Naive thymus-derived CD4-positive, alpha-beta T cell (primary cell): ENCODE measurements at regions not wholly inside any gene's neighbourhood (a gene's known extent, or its start where the extent isn't known, plus 50 kb on each side); places are given as distances from the start of the nearest gene placed in this dataset.

Experiments used
- ATAC-seq: fragments of 150-1000 bp; cut with Tn5 transposase; 2 replicates; pipeline ENCODE4 v1.10.0; 2021; ENCODE audit warnings: mild to moderate bottlenecking, moderate library complexity
- CTCF ChIA-PET: fragments of 350-600 bp; sonication (Branson Sonifier 250); formaldehyde crosslinking; loops from one replicate; lab custom pipeline; 2021; ENCODE audit warnings: antibody characterized with exemption; lab: Charles Lee
- POLR2A ChIA-PET: fragments of 350-600 bp; sonication (Branson Sonifier 250); formaldehyde crosslinking; loops from one replicate; lab custom pipeline; 2021; ENCODE audit warnings: antibody characterized with exemption, inconsistent platforms; lab: Charles Lee
- DNase-seq, 9 donors: peaks; one replicate each; pipeline versions ENCODE4 v3.0.0 to v3.0.0-alpha.2; 2020 to 2022; ENCODE audit warnings: mixed read lengths in 1 of 9
- H3K27ac ChIP-seq: one replicate; pipeline ENCODE4 v1.7.0; 2013; ENCODE audit warnings: mild to moderate bottlenecking, low read depth, low read length, moderate library complexity
- H3K27me3 ChIP-seq, 2 donors: one replicate each; pipeline ENCODE4 v1.7.0; 2013; ENCODE audit warnings: low read length in 2 of 2, mild to moderate bottlenecking in 2 of 2, moderate library complexity in 2 of 2; ENCODE audit not compliant: control insufficient read depth in 2 of 2, insufficient read depth in 2 of 2
- H3K36me3 ChIP-seq, 3 experiments: 1 replicate in 2 of 3; 2 replicates in 1 of 3; pipeline ENCODE4 v1.7.0; 2013; ENCODE audit warnings: low read length in 3 of 3, mild to moderate bottlenecking in 3 of 3, moderate library complexity in 1 of 3; ENCODE audit not compliant: insufficient read depth in 3 of 3, control insufficient read depth in 2 of 3
- H3K4me1 ChIP-seq, 2 donors: one replicate each; pipeline ENCODE4 v1.7.0; 2013; ENCODE audit warnings: low read length in 2 of 2, mild to moderate bottlenecking in 2 of 2, moderate library complexity in 1 of 2; ENCODE audit not compliant: control insufficient read depth in 2 of 2, insufficient read depth in 2 of 2
- H3K4me3 ChIP-seq: 2 replicates; pipeline ENCODE4 v1.7.0; 2013; ENCODE audit warnings: mild to moderate bottlenecking, low read length
- H3K9me3 ChIP-seq, 3 experiments: 1 replicate in 2 of 3; 2 replicates in 1 of 3; pipeline ENCODE4 v1.7.0; 2013; ENCODE audit warnings: low read length in 3 of 3; ENCODE audit not compliant: control insufficient read depth in 2 of 3
- H3K27ac Mint-ChIP-seq, 9 donors: one replicate each; pipeline ENCODE4 v1.8.0; 2020 to 2022; ENCODE audit warnings: mixed read lengths in 9 of 9, mild to moderate bottlenecking in 8 of 9, moderate library complexity in 5 of 9, inconsistent platforms in 2 of 9
- H3K27me3 Mint-ChIP-seq, 5 donors: one replicate each; pipeline ENCODE4 v1.8.0; 2021 to 2022; ENCODE audit warnings: mixed read lengths in 5 of 5, mild to moderate bottlenecking in 1 of 5
- H3K36me3 Mint-ChIP-seq, 5 donors: one replicate each; pipeline ENCODE4 v1.8.0; 2020 to 2022; ENCODE audit warnings: mixed read lengths in 5 of 5, mild to moderate bottlenecking in 3 of 5, inconsistent platforms in 1 of 5
- H3K4me1 Mint-ChIP-seq, 7 donors: one replicate each; pipeline ENCODE4 v1.8.0; 2020 to 2022; ENCODE audit warnings: mixed read lengths in 7 of 7, mild to moderate bottlenecking in 3 of 7, inconsistent platforms in 1 of 7
- H3K4me3 Mint-ChIP-seq, 10 donors: one replicate each; pipeline ENCODE4 v1.8.0; 2020 to 2022; ENCODE audit warnings: mild to moderate bottlenecking in 10 of 10, mixed read lengths in 10 of 10, moderate library complexity in 6 of 10, inconsistent platforms in 2 of 10
- H3K9me3 Mint-ChIP-seq, 11 donors: one replicate each; pipeline ENCODE4 v1.8.0; 2020 to 2022; ENCODE audit warnings: mixed read lengths in 11 of 11, mild to moderate bottlenecking in 4 of 11, inconsistent platforms in 1 of 11, moderate library complexity in 1 of 11
- intact Hi-C, 2 donors: fragments of 100-400 bp; cut with micrococcal nuclease; formaldehyde crosslinking; loops; one replicate each; pipeline ENCODE4 v1.15.1; 2023

DNA sequence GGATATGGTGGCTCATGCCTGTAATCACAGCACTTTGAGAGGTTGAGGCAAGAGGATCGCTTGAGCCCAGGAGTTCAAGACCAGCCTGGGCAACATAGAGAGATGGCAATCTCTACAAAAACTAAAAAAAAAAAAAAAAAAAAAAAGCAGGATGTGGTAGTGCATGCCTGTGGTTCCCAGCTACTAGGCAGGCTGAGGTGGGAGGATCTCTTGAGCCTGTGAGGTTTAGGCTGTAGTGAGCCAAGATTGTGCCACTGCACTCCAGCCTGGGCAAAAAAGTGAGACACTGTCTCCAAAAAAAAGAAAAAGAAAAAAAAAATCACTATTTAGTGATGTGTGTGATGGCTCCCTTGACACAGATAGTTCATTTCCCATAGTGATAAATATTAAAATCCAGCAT is 365.0 kb upstream of the NBEA start:
- no peaks in the 10 kb centered on the region for H3K27me3 ChIP-seq

GRCh38 chr13:34578471-34578870 is 363.6 kb upstream of the NBEA start:
- peaks cover 0 to 4% (median 0%) of the 10 kb centered on the region in 5 donors for H3K27me3 Mint-ChIP-seq
- no peaks in the 10 kb centered on the region for H3K36me3 ChIP-seq
- H3K27me3 ChIP-seq: no peaks in the 10 kb centered on the region
- POLR2A ChIA-PET: no interaction called here
- H3K4me1 Mint-ChIP-seq: no peaks in the 10 kb centered on the region
- ATAC-seq (no peak), DNase-seq (no peak)
- no peak overlapping the region for H3K4me3 ChIP-seq
- intact Hi-C loops: no loop called here
- H3K27ac Mint-ChIP-seq: no peak overlapping the region
- H3K27ac ChIP-seq: no peak overlapping the region
- no peaks in the 10 kb centered on the region for H3K9me3 ChIP-seq
- no peaks in the 10 kb centered on the region for H3K36me3 Mint-ChIP-seq
- peaks cover 0 to 4% (median 0%) of the 10 kb centered on the region in 11 donors for H3K9me3 Mint-ChIP-seq
- no peak overlapping the region for H3K4me3 Mint-ChIP-seq
- no peaks in the 10 kb centered on the region for H3K4me1 ChIP-seq
- CTCF ChIA-PET: no interaction called here

More for the DNA sequence above, 365.0 kb upstream of the NBEA start:
- Mint-ChIP-seq H3K4me1 (no peaks in the 10 kb centered on the region), H3K9me3 (peaks cover 0 to 3% (median 0%) of the 10 kb centered on the region in 11 donors), H3K27me3 (peaks cover 0 to 4% (median 0%) of the 10 kb centered on the region in 5 donors), H3K36me3 (no peaks in the 10 kb centered on the region), H3K4me3 (no peak overlapping the region), H3K27ac (no peak overlapping the region)
- H3K4me1 ChIP-seq: no peaks in the 10 kb centered on the region
- H3K4me3 ChIP-seq: no peak overlapping the region
- H3K36me3 ChIP-seq: no peaks in the 10 kb centered on the region
- CTCF ChIA-PET: no interaction called here
- DNase-seq (no peak), ATAC-seq (no peak)
- no peaks in the 10 kb centered on the region for H3K9me3 ChIP-seq
- no peak overlapping the region for H3K27ac ChIP-seq
- POLR2A ChIA-PET: no interaction called here
- intact Hi-C loops: no loop called here

DNA sequence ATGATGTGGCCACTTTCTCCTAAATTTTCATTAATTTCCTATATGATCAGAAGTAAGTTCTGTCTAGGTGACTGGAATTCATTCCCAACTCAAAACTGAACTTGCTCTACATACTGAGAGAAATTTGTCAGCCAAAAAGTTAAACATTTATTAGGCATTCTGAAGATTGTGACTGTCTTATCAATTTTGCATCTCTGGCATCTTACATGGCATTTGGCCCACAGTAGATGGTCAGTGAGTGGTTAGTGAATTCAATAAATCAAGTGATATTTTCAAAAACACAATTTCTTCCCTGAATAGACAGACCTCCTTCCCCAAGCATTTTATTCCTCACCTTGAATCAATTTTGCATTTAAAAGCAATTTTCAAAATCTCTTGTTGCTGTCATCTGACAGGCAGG is 363.2 kb upstream of the NBEA start:
- intact Hi-C loops: no loop called here
- no peak for DNase-seq
- peaks cover 0 to 4% (median 0%) of the 10 kb centered on the region in 5 donors for H3K27me3 Mint-ChIP-seq
- Histone ChIP-seq H3K4me3 (no peak overlapping the region), H3K27ac (no peak overlapping the region), H3K36me3 (no peaks in the 10 kb centered on the region), H3K9me3 (no peaks in the 10 kb centered on the region), H3K4me1 (no peaks in the 10 kb centered on the region), H3K27me3 (no peaks in the 10 kb centered on the region)
- no peak overlapping the region for H3K27ac Mint-ChIP-seq
- no peak overlapping the region for H3K4me3 Mint-ChIP-seq
- no peaks in the 10 kb centered on the region for H3K4me1 Mint-ChIP-seq
- peaks cover 0 to 4% (median 0%) of the 10 kb centered on the region in 11 donors for H3K9me3 Mint-ChIP-seq
- no peaks in the 10 kb centered on the region for H3K36me3 Mint-ChIP-seq
- ChIA-PET CTCF (no interaction called here), POLR2A (no interaction called here)
- ATAC-seq: no peak

- Mint-ChIP-seq H3K36me3 (no peaks in the 10 kb centered on the region), H3K4me1 (no peaks in the 10 kb centered on the region), H3K27ac (no peak overlapping the region), H3K27me3 (peaks cover 0 to 4% (median 0%) of the 10 kb centered on the region in 5 donors), H3K9me3 (peaks cover 0 to 12% (median 0%) of the 10 kb centered on the region in 11 donors), H3K4me3 (no peak overlapping the region)
- no peak for ATAC-seq
- H3K27me3 ChIP-seq: no peaks in the 10 kb centered on the region
- intact Hi-C loops: no loop called here
- CTCF ChIA-PET: no interaction called here
- POLR2A ChIA-PET: no interaction called here
- no peaks in the 10 kb centered on the region for H3K4me1 ChIP-seq
- no peaks in the 10 kb centered on the region for H3K36me3 ChIP-seq
- H3K27ac ChIP-seq: no peak overlapping the region
- H3K4me3 ChIP-seq: no peak overlapping the region
- H3K9me3 ChIP-seq: no peaks in the 10 kb centered on the region
- no peak for DNase-seq
Observed at GRCh38 chr13:34583181-34583580, 358.9 kb upstream of the NBEA start.

- Mint-ChIP-seq H3K9me3 (peaks cover 0 to 12% (median 0%) of the 10 kb centered on the region in 11 donors), H3K4me1 (peaks cover 0 to 2% (median 0%) of the 10 kb centered on the region in 7 donors), H3K4me3 (no peak overlapping the region), H3K36me3 (no peaks in the 10 kb centered on the region), H3K27ac (no peak overlapping the region), H3K27me3 (peaks cover 0 to 7% (median 0%) of the 10 kb centered on the region in 5 donors)
- Histone ChIP-seq H3K36me3 (no peaks in the 10 kb centered on the region), H3K27ac (no peak overlapping the region), H3K4me3 (no peak overlapping the region), H3K4me1 (no peaks in the 10 kb centered on the region), H3K27me3 (no peaks in the 10 kb centered on the region), H3K9me3 (no peaks in the 10 kb centered on the region)
- ATAC-seq (no peak), DNase-seq (no peak)
- intact Hi-C loops: no loop called here
- POLR2A ChIA-PET: no interaction called here
- CTCF ChIA-PET: interaction anchor here (0.7 kb wide), 1 partner anchor 96 kb away, joined by 3 read pairs; no protein-coding TSS in a partner anchor
Observed at GRCh38 chr13:34587576-34587975, 354.5 kb upstream of the NBEA start.

DNA sequence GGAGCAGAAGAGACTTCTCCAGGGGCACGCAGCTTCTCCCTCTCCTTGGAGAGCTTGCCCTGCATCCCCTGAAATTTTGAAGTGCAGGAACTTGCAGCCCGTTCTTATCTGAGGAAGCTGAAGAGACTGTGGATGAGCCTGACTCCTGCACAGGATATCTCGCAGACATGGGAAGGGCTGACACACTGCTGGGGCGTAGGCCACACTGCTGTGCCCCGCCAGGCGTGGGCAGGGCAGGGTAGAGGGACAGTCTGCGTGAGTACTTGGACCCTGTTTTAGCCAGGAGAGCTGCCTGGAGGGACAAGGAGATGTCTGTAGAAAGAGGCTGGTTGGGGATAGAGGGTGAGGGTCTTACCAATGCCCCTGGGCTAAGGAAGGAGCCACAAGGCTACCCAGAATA is 353.7 kb upstream of the NBEA start:
- no peaks in the 10 kb centered on the region for H3K36me3 Mint-ChIP-seq
- ATAC-seq: no peak

GRCh38 chr13:34589581-34589980 is 352.5 kb upstream of the NBEA start:
- Histone ChIP-seq H3K4me1 (no peaks in the 10 kb centered on the region), H3K4me3 (no peak overlapping the region), H3K27me3 (no peaks in the 10 kb centered on the region), H3K36me3 (no peaks in the 10 kb centered on the region), H3K9me3 (no peaks in the 10 kb centered on the region), H3K27ac (no peak overlapping the region)
- H3K27me3 Mint-ChIP-seq: peaks cover 0 to 7% (median 0%) of the 10 kb centered on the region in 5 donors
- H3K27ac Mint-ChIP-seq: no peak overlapping the region
- peaks cover 0 to 2% (median 0%) of the 10 kb centered on the region in 7 donors for H3K4me1 Mint-ChIP-seq
- DNase-seq (no peak), ATAC-seq (no peak)
- peaks cover 0 to 12% (median 2%) of the 10 kb centered on the region in 11 donors for H3K9me3 Mint-ChIP-seq
- ChIA-PET CTCF (no interaction called here), POLR2A (no interaction called here)
- no peak overlapping the region for H3K4me3 Mint-ChIP-seq
- intact Hi-C loops: no loop called here
- H3K36me3 Mint-ChIP-seq: no peaks in the 10 kb centered on the region

More for the DNA sequence above, 353.7 kb upstream of the NBEA start:
- no peak overlapping the region for H3K27ac ChIP-seq
- ChIA-PET POLR2A (no interaction called here), CTCF (no interaction called here)
- H3K4me3 ChIP-seq: no peak overlapping the region
- no peaks in the 10 kb centered on the region for H3K36me3 ChIP-seq
- DNase-seq: no peak
- H3K9me3 ChIP-seq: no peaks in the 10 kb centered on the region
- no peaks in the 10 kb centered on the region for H3K4me1 ChIP-seq
- Mint-ChIP-seq H3K4me1 (peaks cover 0 to 2% (median 0%) of the 10 kb centered on the region in 7 donors), H3K27me3 (peaks cover 0 to 7% (median 0%) of the 10 kb centered on the region in 5 donors), H3K27ac (no peak overlapping the region), H3K9me3 (peaks cover 0 to 12% (median 0%) of the 10 kb centered on the region in 11 donors), H3K4me3 (no peak overlapping the region)
- intact Hi-C loops: no loop called here
- H3K27me3 ChIP-seq: no peaks in the 10 kb centered on the region
